HG03066 (cell line): ENCODE measurements at regions not wholly inside any gene's neighbourhood (a gene's known extent, or its start where the extent isn't known, plus 50 kb on each side); places are given as distances from the start of the nearest gene placed in this dataset.
A peak's percentile ranks its signal among the peaks of the same experiment; 100 is the strongest.
"Not testable (repeated sequence)": the region's sequence is repeated elsewhere in the genome, so short reads cannot be mapped to it uniquely, and the experiment has no call there.

Experiments used
- ATAC-seq: cut with Tn5 transposase; IDR thresholded peaks from one replicate; pipeline ENCODE4 v1.9.1; 2021; ENCODE audit warnings: low read depth; ENCODE audit not compliant: unreplicated experiment

- no peak for ATAC-seq
Measured at GRCh38 chr7:14974688-14975087, 72.1 kb upstream of the DGKB start.

GRCh38 chr7:14973712-14974428 lies 71.3 kb upstream of the DGKB start:
- peak; percentile 75 for ATAC-seq

- not testable (repeated sequence) for ATAC-seq
Measured at GRCh38 chr7:14971678-14972077, 69.1 kb upstream of the DGKB start.

GRCh38 chr7:14967376-14967775 lies 64.8 kb upstream of the DGKB start:
- ATAC-seq, result not testable (repeated sequence)

GRCh38 chr7:14962778-14963177 lies 60.2 kb upstream of the DGKB start:
- no peak for ATAC-seq

GRCh38 chr7:14960721-14961120 lies 58.2 kb upstream of the DGKB start:
- ATAC-seq, result no peak

- ATAC-seq, result no peak
Measured at GRCh38 chr7:14959339-14959738, 56.8 kb upstream of the DGKB start.

GRCh38 chr7:14954035-14954434 lies 51.5 kb upstream of the DGKB start:
- ATAC-seq, result no peak
